ENCODE measurements at regions not wholly inside any gene's neighbourhood (a gene's known extent, or its start where the extent isn't known, plus 50 kb on each side); places are given as distances from the start of the nearest gene placed in this dataset.

DNA sequence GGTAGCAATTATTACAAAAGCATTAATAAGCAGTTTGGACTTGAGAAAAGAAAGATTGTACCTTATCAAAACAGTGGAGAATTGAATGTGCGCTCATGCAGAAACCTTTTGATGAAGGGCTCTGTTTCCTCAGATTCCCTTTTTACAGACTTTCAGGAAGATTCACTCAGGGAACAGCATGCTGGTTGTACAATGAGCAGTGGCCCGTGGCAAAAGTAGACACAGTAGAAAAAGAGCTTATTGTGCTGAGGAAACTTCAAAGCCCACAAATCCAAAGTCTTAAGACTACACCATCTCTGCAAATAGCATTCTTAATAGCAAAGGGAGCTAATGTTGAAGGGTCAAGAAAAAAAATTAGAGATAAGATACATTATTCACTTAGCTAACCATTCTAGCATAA lies 858.9 kb downstream of the PDHA2 start:
- Histone ChIP-seq H3K9me1 (ENCODE audit: insufficient read depth, low read length) (no peaks in the 10 kb centered on the region), H3K36me3 (ENCODE audit: control insufficient read depth, insufficient read depth, low read length) (no peaks in the 10 kb centered on the region), H4K5ac (ENCODE audit: low read depth, low read length) (no peak overlapping the region), H4K20me1 (ENCODE audit: insufficient read depth, low read length) (no peaks in the 10 kb centered on the region), H3K4ac (ENCODE audit: low read depth, low read length) (no peak overlapping the region), H4K8ac (ENCODE audit: low read depth in 2 of 2, low read length in 2 of 2) (no peak overlapping the region), H3K4me2 (ENCODE audit: low read depth, low read length) (no peak overlapping the region), H2AFZ (replicated peaks; ENCODE audit: low read length, poor library complexity) (no peak overlapping the region), H2AK9ac (replicated peaks; ENCODE audit: low read depth, low read length, poor library complexity) (no peak overlapping the region), H3K9me3 (ENCODE audit: control insufficient read depth, insufficient read depth, low read length) (0 out of 2 replicates have a peak, but pooled peaks cover 1% of the 10 kb centered on the region), H3K23ac (ENCODE audit: low read depth, low read length) (no peak overlapping the region), H2BK20ac (ENCODE audit: low read depth, low read length) (no peak overlapping the region), H3K14ac (replicated peaks; ENCODE audit: low read depth, low read length) (no peak overlapping the region), H2BK15ac (ENCODE audit: low read depth, low read length) (no peak overlapping the region), H2BK5ac (ENCODE audit: low read depth, low read length, poor library complexity, severe bottlenecking) (no peak overlapping the region), H4K91ac (ENCODE audit: insufficient read depth, low read depth, low read length) (no peak overlapping the region), H2AK5ac (ENCODE audit: low read depth, low read length) (no peak overlapping the region), H3K27me3 (ENCODE audit: control insufficient read depth, insufficient read depth, low read length) (no peaks in the 10 kb centered on the region), H2BK120ac (ENCODE audit: low read depth, low read length) (no peak overlapping the region), H3K27ac (ENCODE audit: insufficient read depth, low read length) (no peak overlapping the region), H3K4me3 (ENCODE audit: insufficient read depth, low read depth, low read length) (no peak overlapping the region), H3K18ac (ENCODE audit: low read depth, low read length) (no peak overlapping the region), H3K79me1 (ENCODE audit: low read depth in 1 of 2, low read length in 2 of 2) (no peaks in the 10 kb centered on the region), H3K56ac (ENCODE audit: extremely low read depth, insufficient read depth, low read length) (no peak overlapping the region), H3K4me1 (ENCODE audit: control insufficient read depth, insufficient read depth, low read length) (no peaks in the 10 kb centered on the region), H3K9ac (ENCODE audit: low read depth, low read length) (no peak overlapping the region)
- in situ Hi-C loops (cut with MboI; ENCODE audit: low sequenced_read_pairs) (no loop called here), dilution Hi-C loops (cut with HindIII; ENCODE audit: low sequenced_read_pairs, unreplicated experiment) (no loop called here), intact Hi-C loops (cut with micrococcal nuclease) (no loop called here)
- no TSS peak for BruUV-seq (replicated peaks)
- POLR2A ChIA-PET (ENCODE audit: unreplicated experiment), result no interaction called here
- WGBS, 2 experiments (ENCODE audit: extremely low coverage in 2 of 2, insufficient read length in 1 of 2), result no CpG with 5 or more reads among the region's 2 CpGs
- ATAC-seq (ENCODE audit: low read depth) (no peak), DNase-seq (no peak)
- TF ChIP-seq NFE2L2 (IDR thresholded peaks at IDR 0.05; ENCODE audit: low read depth, low read length) (no peak), MXI1 (IDR thresholded peaks at IDR 0.05; ENCODE audit: borderline replicate concordance, low read depth, low read length) (no peak), SMC3 (IDR thresholded peaks at IDR 0.05; ENCODE audit: low read depth, low read length) (no peak), MAFK (IDR thresholded peaks at IDR 0.05; ENCODE audit: low read depth, low read length) (no peak), MAZ (IDR thresholded peaks at IDR 0.05; ENCODE audit: borderline replicate concordance, low read depth, low read length) (no peak), POLR2A (IDR thresholded peaks at IDR 0.05; ENCODE audit: low read depth, low read length) (no peak), RCOR1 (IDR thresholded peaks at IDR 0.05; ENCODE audit: insufficient replicate concordance, low read length) (no peak), BHLHE40 (IDR thresholded peaks at IDR 0.05; ENCODE audit: low read depth, low read length) (no peak), CHD1 (IDR thresholded peaks at IDR 0.05; ENCODE audit: low read depth, low read length) (no peak), CEBPB (IDR thresholded peaks at IDR 0.05; ENCODE audit: low read depth, low read length) (no peak), FOS (IDR thresholded peaks at IDR 0.05; ENCODE audit: low read depth, low read length) (no peak), RFX5 (IDR thresholded peaks at IDR 0.05; ENCODE audit: low read depth, low read length) (no peak), RAD21 (IDR thresholded peaks at IDR 0.05; ENCODE audit: low read length) (no peak)
- TF ChIP-seq, protein P1, sequence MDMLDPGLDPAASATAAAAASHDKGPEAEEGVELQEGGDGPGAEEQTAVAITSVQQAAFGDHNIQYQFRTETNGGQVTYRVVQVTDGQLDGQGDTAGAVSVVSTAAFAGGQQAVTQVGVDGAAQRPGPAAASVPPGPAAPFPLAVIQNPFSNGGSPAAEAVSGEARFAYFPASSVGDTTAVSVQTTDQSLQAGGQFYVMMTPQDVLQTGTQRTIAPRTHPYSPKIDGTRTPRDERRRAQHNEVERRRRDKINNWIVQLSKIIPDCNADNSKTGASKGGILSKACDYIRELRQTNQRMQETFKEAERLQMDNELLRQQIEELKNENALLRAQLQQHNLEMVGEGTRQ (IDR thresholded peaks at IDR 0.05; ENCODE audit: low read depth, low read length), result no peak
- TF ChIP-seq, protein P2, sequence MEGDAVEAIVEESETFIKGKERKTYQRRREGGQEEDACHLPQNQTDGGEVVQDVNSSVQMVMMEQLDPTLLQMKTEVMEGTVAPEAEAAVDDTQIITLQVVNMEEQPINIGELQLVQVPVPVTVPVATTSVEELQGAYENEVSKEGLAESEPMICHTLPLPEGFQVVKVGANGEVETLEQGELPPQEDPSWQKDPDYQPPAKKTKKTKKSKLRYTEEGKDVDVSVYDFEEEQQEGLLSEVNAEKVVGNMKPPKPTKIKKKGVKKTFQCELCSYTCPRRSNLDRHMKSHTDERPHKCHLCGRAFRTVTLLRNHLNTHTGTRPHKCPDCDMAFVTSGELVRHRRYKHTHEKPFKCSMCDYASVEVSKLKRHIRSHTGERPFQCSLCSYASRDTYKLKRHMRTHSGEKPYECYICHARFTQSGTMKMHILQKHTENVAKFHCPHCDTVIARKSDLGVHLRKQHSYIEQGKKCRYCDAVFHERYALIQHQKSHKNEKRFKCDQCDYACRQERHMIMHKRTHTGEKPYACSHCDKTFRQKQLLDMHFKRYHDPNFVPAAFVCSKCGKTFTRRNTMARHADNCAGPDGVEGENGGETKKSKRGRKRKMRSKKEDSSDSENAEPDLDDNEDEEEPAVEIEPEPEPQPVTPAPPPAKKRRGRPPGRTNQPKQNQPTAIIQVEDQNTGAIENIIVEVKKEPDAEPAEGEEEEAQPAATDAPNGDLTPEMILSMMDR (conservative IDR thresholded peaks at IDR 0.05; ENCODE audit: low read depth, low read length), result no peak
- TF ChIP-seq, protein P3, sequence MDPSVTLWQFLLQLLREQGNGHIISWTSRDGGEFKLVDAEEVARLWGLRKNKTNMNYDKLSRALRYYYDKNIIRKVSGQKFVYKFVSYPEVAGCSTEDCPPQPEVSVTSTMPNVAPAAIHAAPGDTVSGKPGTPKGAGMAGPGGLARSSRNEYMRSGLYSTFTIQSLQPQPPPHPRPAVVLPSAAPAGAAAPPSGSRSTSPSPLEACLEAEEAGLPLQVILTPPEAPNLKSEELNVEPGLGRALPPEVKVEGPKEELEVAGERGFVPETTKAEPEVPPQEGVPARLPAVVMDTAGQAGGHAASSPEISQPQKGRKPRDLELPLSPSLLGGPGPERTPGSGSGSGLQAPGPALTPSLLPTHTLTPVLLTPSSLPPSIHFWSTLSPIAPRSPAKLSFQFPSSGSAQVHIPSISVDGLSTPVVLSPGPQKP (IDR thresholded peaks at IDR 0.05; ENCODE audit: borderline replicate concordance, low read depth, low read length), result no peak
- CTCF ChIA-PET, result no interaction called here
